ENCODE measurements at regions not wholly inside any gene's neighbourhood (a gene's known extent, or its start where the extent isn't known, plus 50 kb on each side); places are given as distances from the start of the nearest gene placed in this dataset.

DNA sequence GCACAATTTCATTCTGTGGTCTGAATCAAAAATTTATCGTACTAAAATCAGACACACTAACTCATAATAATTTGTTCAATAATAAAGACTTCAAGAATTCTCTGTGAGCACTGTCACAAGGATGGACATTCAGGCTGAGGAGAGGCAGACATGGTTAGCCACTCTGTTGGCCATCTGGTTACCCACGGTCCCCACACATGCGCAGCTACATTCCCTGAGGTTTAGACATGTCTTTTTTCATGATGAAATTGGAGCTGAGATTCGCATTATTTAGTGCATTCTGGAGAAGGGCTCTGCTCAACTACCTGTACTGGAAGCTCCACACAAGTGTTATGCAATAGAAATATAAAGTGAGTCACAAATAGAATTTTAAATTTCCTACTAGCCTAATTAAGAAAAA is 156.9 kb downstream of the SUCNR1 start:
- H3K4me3 ChIP-seq (ENCODE audit: extremely low read depth in 1 of 4, insufficient read depth in 2 of 4, low read depth in 3 of 4, low read length in 4 of 4) = no peak overlapping the region
- H2AK5ac ChIP-seq (ENCODE audit: low read depth, low read length) = no peak overlapping the region
- H3K9ac ChIP-seq (replicated peaks in 1 of 4; ENCODE audit: extremely low read depth in 1 of 4, low read depth in 3 of 4, low read length in 3 of 4) = no peak overlapping the region
- no peak overlapping the region for H3K23ac ChIP-seq (ENCODE audit: insufficient read length)
- no peak overlapping the region for H3K4me2 ChIP-seq (ENCODE audit: insufficient read depth in 1 of 2, low read depth in 2 of 2, low read length in 2 of 2)
- H2BK15ac ChIP-seq (ENCODE audit: low read length) = no peak overlapping the region
- H3K23me2 ChIP-seq (ENCODE audit: low read depth, low read length) = no peaks in the 10 kb centered on the region
- no peak overlapping the region for H4K5ac ChIP-seq (ENCODE audit: insufficient read length, low read depth, low read length)
- H3K36me3 ChIP-seq (ENCODE audit: control insufficient read depth in 2 of 4, insufficient read depth in 4 of 4, low read length in 3 of 4) = no peaks in the 10 kb centered on the region
- no peak overlapping the region for H2BK5ac ChIP-seq (ENCODE audit: low read depth, low read length)
- DNase-seq (ENCODE audit: low read depth in 1 of 2, low spot score in 2 of 2) (no peak), FAIRE-seq (no peak)
- no peak overlapping the region for H3K18ac ChIP-seq (ENCODE audit: extremely low read depth, low read length)
- peak overlapping the region; percentile 53 for H4K91ac ChIP-seq (replicated peaks; ENCODE audit: insufficient read length, low read length)
- no peaks in the 10 kb centered on the region for H3K79me2 ChIP-seq (ENCODE audit: control insufficient read depth in 1 of 2, insufficient read depth in 2 of 2, low read length in 2 of 2)
- TF ChIP-seq SIRT6 (IDR thresholded peaks at IDR 0.05; ENCODE audit: low read length) (no peak), ASH2L (IDR thresholded peaks at IDR 0.05; ENCODE audit: low read length) (no peak), RBBP5 (IDR thresholded peaks at IDR 0.05; ENCODE audit: borderline replicate concordance, low read depth, low read length) (no peak), NRF1 (IDR thresholded peaks at IDR 0.05; ENCODE audit: low read depth, low read length) (no peak), EGR1 (IDR thresholded peaks at IDR 0.05; ENCODE audit: borderline replicate concordance, low read depth, low read length) (no peak), SP2 (IDR thresholded peaks at IDR 0.05; ENCODE audit: low read length) (no peak), JUND (IDR thresholded peaks at IDR 0.05; ENCODE audit: low read length) (no peak), CHD1 (IDR thresholded peaks at IDR 0.05; ENCODE audit: low read depth, low read length) (no peak), TBP (IDR thresholded peaks at IDR 0.05; ENCODE audit: low read depth, low read length) (no peak), SP1 (IDR thresholded peaks at IDR 0.05; ENCODE audit: low read depth, low read length) (no peak), BRCA1 (IDR thresholded peaks at IDR 0.05; ENCODE audit: low read depth, low read length) (no peak), GTF2F1 (IDR thresholded peaks at IDR 0.05; ENCODE audit: borderline replicate concordance, low read depth, low read length) (no peak), RAD21 (IDR thresholded peaks at IDR 0.05 in 1 of 2, conservative IDR thresholded peaks at IDR 0.05 in 1 of 2; ENCODE audit: low read depth in 2 of 2, low read length in 2 of 2) (no peak), CBX8 (IDR thresholded peaks at IDR 0.05; ENCODE audit: borderline replicate concordance, low read depth, low read length) (no peak), YY1 (IDR thresholded peaks at IDR 0.05; ENCODE audit: low read depth, low read length) (no peak)
- 93% methylated on average over 4 of the region's 4 CpGs; no CpG with 5 or more reads in 1 of the 2 experiments for WGBS, 2 experiments (ENCODE audit: extremely low coverage in 1 of 2, insufficient coverage in 1 of 2, insufficient read length in 1 of 2, insufficient replicate concordance in 2 of 2, low coverage in 1 of 2, low lambda C conversion rate in 2 of 2, missing lambda C conversion rate in 1 of 2)
- no peak overlapping the region for H2BK120ac ChIP-seq (replicated peaks; ENCODE audit: low read depth, low read length)
- H3K9me3 ChIP-seq (ENCODE audit: insufficient read depth in 2 of 2, low read depth in 1 of 2, low read length in 1 of 2) = peaks cover 5 to 8% of the 10 kb centered on the region in 2 experiments; a peak in 1 of 4 replicates
- ChIA-PET POLR2A (ENCODE audit: partially characterized antibody) (no interaction called here), CTCF (ENCODE audit: partially characterized antibody) (interaction anchor here (0.6 kb wide), 1 partner anchor 41 kb away, joined by 3 read pairs; no protein-coding TSS in a partner anchor)
- H2BK12ac ChIP-seq (ENCODE audit: low read depth, low read length) = no peak overlapping the region
- H3K27me3 ChIP-seq (replicated peaks in 1 of 4; ENCODE audit: control insufficient read depth in 3 of 4, extremely low read depth in 1 of 4, insufficient read depth in 3 of 4, low read length in 3 of 4) = no peaks in the 10 kb centered on the region
- H3K4ac ChIP-seq (replicated peaks; ENCODE audit: insufficient read length, low read depth, low read length) = no peak overlapping the region
- no peaks in the 10 kb centered on the region for H3K4me1 ChIP-seq (replicated peaks in 1 of 4; ENCODE audit: control insufficient read depth in 3 of 4, insufficient read depth in 4 of 4, low read length in 3 of 4)
- no peak overlapping the region for H2BK20ac ChIP-seq (ENCODE audit: low read length)
- no peak overlapping the region for H3K56ac ChIP-seq (replicated peaks; ENCODE audit: insufficient read length, low read depth, low read length)
- H4K20me1 ChIP-seq (replicated peaks in 1 of 2; ENCODE audit: control insufficient read depth in 1 of 2, insufficient read depth in 2 of 2, low read length in 2 of 2) = no peaks in the 10 kb centered on the region
- no peak overlapping the region for H4K8ac ChIP-seq (ENCODE audit: extremely low read depth, insufficient read depth, low read length)
- no peak overlapping the region for H3K14ac ChIP-seq (ENCODE audit: insufficient read length)
- no peak overlapping the region for H3K27ac ChIP-seq (ENCODE audit: low read depth, low read length)
- no peaks in the 10 kb centered on the region for H3K79me1 ChIP-seq (ENCODE audit: low read depth, low read length)
- no peak overlapping the region for H2AFZ ChIP-seq (ENCODE audit: low read length)
